G401.6 (cell line): ENCODE measurements at regions not wholly inside any gene's neighbourhood (a gene's known extent, or its start where the extent isn't known, plus 50 kb on each side); places are given as distances from the start of the nearest gene placed in this dataset.
"Not testable (repeated sequence)": the region's sequence is repeated elsewhere in the genome, so short reads cannot be mapped to it uniquely, and the experiment has no call there.

ENCODE experiments used
- FAIRE-seq: peaks from 2 replicates; lab custom pipeline; 2012; peaks lifted over from hg19 to GRCh38; lab: Jason Lieb, UNC

DNA sequence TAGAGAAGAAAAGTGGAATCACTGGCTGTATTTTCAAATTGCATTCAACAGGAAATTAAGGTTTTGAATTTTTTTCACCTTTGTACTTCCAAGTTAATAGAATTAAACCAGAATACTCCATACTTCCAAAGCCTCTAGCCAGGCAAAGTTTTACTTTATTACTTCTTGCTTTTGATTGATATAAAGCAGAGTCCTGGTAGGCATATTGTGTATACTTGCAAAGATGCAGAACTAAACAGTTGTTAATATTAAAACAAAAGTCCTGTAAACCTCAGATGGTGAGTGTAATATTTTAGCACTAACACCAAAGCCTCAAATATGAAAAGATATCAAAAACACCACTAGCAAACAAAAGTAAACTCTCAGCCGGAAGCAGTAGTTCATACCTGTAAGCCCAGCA, 107.2 kb upstream of the C2CD4B start:
- no peak for FAIRE-seq

DNA sequence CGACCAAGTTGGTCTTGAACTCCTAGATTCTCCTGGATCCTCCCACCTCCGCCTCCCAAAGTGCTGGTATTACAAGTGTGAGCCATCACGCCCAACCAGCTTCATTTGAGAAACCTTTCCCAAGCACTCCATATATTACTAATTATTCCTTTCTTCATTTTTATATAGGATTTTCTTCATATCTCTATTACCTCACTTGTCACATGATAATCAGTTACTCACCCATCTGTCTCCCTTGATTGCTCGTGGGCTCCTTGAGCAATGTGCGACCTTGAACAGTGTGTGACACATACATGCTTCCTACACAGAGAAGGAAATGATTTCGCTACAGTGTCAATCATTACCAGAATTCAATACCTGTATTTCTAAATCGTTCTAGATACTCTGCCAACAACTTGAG, 110.7 kb upstream of the C2CD4B start:
- FAIRE-seq = no peak

DNA sequence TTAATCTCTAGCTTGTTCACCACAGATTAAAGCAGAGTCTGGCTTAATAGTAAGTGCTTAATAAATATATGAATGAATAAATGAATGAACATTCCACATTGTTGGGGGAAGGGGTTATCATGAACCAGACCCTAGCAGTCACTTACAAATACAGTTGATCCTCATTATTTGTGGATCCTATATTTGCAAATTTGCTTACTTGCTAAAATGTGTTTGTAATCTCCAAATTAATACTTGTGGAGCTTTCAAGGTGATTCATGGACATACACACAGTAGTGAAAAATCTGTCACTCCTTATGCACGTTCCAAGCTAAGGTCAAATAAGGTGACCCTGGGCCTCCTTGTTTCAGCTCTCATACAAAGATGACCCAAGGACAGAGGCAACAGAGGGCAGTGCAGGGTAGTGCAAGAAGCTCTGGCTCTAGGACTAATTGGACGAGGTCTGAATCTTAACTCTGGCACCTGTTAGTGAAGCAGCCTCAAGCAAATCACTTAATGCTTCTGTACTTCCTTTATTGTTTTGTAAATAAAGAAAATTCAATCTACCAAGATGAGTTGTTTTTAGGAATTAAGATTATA, 112.8 kb upstream of the C2CD4B start:
- no peak for FAIRE-seq

DNA sequence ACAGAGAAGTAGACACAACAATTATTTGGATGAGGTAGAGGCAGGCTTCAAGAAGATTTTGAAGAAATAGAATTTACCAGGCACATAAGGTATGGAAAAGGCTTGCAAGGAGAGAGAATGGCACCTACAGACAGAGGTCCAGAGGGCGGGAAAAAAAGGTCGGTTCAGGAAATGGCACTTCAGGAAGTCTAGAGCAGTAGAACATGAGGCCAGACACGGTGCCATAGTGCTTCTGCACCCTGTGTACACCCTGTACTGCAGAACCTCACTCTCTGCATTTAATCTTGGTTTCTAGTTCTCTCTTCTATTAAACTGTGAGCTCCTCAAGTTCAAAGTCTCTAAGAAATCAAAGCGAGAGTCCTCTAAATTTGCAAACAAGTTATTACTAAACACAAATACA, 113.4 kb upstream of the C2CD4B start:
- FAIRE-seq = no peak

DNA sequence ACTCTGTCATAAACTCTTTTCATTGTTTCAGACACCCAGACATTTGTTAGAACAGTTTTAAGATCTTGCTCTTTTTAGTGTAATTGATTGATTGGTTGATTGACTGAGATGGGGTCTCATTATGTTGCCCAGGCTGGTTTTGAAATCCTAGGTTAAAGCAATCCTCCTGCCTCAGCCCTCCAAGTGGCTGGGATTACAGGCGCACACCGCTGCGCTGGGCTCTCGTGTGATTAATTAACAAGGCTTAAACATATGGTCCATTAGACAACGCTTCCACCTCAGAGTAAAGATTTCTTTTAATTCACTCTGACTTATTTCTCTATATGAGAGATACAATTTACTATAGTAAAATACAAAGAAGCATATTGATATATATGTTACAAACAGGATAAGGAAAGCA, 114.0 kb upstream of the C2CD4B start:
- no peak for FAIRE-seq

DNA sequence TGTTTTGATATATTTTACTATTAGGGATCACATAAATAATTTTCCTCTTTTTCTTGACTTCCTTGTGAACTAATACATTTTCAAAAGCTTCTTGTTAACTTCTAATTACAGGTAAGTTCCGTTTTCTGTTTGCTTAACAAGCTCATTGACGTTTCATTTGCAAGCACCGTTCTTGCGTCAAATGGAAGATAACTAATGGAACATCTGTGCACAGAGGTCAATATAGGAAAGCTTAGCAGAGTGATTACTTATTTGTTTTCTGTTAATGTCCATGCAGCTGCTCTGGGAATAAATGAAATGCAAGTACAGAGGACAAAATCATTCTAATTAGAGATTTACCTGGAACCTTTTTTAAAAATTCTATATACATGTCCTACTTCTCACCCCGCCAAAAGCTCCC, 115.5 kb upstream of the C2CD4B start:
- FAIRE-seq = no peak

DNA sequence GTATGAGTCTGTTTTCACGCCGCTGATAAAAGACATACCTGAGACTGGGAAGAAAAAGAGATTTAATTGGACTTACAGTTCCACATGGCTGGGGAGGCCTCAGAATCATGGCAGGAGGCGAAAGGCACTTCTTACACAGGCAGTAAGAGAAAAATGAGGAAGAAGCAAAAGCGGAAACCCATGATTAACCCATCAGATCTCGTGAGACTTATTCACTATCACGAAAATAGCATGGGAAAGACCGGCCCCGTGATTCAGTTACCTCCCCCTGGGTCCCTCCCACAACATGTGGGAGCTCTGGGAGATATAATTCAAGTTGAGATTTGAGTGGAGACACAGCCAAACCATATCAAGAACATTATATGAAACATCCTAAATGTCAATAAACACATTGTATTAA, 116.7 kb upstream of the C2CD4B start:
- not testable (repeated sequence) for FAIRE-seq

DNA sequence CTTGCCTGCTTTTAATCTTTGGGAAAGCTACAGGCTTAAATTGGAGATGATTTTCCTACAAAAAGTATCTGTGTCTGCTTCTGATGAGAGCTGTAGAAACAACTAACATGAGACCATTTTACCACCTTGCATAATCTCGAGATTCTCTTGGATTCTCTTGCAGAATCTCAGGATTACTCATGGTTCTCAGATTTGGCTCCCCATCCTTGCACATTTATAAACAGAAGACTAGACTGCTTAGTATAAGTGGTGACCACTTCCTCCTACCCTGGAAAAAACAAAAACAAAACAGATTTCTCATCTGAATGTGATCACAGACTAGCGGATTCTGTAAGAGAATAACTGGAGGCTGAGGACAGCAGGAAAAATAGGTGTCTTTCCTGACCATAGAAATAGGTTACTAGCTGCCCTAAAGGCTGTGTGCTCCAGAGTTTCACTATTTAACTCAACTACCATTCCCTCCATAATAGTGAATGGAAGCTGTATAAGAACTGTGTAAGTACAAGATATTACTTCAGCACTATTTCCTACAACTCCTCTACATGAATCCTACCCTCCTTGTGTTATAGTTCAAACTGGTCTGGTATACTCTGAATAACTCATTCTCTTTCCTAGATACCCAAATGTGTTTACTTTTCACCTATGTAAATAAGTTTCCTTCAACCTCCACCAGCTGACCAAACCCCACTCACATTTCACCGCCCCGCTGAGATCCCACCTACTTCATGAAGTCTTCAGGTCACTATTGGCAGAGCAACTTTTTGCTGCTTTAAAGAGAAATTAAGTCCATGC, 122.2 kb upstream of the C2CD4B start:
- FAIRE-seq = no peak

DNA sequence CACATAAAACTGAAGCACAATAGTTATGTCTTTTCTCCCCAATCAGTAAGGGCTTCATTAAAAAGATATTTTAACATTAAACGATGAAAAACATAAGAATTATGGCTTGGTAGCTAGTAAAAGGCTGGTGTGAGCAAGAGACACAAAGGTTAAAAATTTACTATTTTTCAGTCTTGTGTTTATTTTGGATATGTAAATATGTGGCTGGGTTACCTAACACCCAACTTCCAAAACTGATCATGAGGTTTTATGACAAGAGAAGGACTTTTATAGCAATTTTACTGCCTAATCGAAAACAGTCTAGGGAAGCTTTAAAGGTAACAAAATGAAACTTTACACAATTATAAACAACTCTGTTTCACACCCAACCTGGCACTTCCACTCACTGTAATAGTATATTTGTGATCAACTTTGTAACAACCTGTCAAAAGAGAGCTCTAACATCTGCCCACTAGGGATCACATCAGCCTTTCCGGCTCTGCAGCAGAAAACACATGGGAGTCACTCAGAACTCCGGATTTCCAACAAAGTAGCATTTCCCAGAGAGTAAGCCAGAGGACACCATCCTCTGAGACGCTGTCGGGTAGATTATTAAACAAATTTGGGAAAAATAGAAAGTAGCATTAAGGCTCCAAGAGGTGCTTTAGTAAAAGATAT, 123.4 kb upstream of the C2CD4B start:
- FAIRE-seq = no peak

DNA sequence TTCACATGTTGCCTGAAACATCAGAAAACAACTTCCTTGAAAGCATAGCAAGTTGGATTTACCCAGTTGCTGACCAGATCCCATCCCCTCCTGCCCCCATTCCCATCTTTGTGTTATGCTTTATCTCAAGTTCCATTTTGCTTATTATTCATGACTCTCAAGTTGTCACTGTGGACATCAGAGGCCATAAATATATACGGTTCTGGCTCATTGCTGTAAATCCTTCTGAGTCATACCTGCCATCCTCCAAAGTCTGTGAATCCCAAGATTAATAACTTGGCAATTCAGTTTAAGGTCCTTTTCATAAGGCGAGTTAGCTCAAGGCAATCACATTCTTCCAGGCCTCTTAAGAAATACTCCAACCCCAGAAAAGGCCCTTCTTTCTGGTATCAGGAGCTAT, 126.2 kb upstream of the C2CD4B start:
- FAIRE-seq = no peak

DNA sequence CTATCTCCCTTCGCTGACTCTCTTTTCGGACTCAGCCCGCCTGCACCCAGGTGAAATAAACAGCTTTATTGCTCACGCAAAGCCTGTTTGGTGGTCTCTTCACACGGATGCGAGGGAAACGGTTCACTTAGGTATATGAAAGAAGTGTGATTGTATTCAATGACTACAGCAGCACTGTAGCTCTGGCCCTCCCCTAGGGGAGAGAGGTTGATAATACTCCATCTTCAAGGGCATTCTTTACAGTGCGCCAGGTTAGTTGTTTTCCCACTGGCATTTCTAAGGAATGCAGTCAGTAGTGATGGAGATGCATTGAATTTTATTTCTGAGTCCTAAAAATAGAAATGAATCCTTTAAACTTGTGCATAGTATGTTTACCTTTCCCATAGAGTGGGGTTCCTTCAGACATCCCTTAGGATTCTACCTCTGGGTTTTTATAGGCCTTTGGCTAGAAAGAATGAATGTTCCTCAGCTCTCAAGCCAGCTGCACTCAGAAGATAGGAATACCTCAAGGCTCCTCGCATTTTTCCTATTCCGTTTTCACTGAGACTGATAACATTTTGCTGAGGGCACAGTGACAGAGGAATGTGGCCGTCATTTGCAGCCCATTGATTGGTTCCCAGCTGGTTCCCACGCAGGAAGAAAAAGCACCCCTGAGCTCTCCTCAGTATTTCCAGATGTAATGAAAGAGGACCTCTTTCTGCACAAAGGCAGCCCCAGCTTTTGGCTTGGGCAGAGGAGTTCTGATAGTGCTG, 131.8 kb upstream of the C2CD4B start:
- no peak for FAIRE-seq

DNA sequence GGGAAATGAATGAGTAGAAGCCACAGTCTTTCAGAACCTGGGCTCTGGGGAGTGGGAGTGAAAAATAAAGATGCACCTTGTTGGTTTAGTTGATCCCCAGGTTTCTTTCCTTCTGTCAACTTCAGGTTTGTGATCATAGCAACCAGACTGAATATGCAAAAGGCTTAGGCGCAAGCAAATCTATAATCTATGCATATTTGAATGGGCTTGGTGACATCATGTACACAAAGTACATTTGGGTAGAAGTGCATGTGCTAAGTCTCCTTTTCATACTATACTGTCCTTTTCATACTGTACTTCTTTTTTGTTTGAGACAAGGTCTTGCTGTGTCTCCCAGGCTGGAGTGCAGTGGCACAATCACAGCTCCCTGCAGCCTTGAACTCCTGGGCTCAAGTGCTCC, 132.4 kb upstream of the C2CD4B start:
- FAIRE-seq = no peak

DNA sequence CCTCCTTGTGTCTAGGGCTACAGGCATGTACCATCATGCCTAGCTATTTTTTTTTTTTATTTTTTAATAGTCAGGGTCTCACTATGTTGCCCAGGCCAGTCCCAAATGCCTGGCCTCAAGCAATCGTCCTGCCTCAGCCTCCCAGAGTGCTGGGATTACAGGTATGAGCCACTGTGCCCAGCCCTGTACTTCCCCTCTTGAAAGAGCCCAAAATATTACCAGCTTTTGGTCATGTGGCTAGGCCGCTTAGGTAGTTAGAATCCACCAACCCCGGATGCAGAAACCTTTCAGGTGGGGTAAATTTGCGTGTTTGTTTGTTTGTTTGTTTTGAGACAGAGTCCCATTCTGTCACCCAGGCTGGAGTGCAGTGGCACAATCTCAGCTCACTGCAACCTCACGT, 132.8 kb upstream of the C2CD4B start:
- FAIRE-seq = no peak

DNA sequence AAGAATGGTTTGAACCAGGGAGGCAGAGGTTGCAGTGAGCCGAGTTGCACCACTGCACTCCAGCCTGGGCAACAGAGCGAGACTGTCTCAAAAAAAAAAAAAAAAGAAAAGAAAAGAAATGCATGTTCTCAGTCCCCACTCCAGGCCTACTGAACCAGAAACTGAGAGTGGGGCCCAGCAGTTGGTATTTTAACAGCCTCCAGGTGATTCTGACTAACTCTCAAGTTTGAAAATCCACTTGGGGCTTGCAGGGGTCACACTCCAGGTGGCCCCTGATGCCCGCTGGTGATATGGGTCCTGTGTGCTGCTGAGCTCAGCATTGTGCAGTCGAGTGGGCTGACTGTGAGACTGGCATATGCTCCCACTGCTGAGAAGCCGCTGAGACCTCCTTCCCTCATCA, 133.7 kb upstream of the C2CD4B start:
- FAIRE-seq = no peak

DNA sequence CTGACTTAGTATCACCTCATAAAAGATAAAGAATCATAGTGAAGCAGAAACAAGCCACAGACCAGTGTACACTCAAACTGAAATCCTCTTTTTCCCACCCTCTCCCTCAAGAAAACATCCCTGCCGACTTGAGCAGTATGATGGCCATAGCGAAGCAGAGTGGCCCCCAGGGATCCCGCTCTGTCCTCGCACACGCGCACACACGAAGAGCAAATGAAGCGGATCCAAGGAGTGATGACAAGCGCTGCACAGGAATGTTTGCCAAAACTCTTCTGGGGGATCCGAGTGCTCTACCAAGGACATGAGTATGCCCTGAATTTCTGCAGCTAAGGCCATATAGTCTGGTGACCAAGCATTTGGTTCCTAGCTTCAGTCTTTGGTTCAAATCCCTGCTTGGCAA, 134.5 kb upstream of the C2CD4B start:
- no peak for FAIRE-seq

DNA sequence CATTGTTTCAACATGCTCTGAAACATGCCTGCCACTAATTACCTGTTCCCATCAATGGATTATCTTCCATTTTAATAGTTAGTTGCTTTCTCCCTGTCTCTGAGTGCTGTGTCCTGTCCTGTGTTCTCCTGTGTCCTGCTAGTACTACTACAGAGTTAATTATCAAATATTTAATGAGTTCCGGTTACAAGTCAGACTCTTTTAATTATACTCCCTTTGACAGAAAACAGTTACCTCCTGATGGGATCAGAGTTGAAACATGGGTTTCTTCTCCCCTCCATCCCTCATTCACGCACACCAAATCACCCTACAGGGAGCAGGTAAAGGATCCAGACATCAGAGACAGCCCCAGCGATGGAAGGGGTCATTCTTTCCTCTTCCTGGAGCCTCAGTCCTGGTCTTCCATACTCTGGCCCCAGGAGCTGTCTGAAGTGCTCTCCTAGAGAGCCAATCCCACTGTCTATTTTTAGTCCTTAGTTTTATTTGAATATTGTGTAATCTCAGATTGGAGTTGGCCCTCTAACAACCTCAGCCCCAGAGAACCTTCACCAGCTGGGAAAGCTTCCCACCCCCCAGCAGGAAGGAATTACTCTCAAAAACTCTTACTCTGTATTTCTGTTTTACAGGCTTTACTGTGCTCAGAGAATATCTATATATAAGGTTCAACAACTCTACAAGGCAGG, 137.0 kb upstream of the C2CD4B start:
- FAIRE-seq = no peak

DNA sequence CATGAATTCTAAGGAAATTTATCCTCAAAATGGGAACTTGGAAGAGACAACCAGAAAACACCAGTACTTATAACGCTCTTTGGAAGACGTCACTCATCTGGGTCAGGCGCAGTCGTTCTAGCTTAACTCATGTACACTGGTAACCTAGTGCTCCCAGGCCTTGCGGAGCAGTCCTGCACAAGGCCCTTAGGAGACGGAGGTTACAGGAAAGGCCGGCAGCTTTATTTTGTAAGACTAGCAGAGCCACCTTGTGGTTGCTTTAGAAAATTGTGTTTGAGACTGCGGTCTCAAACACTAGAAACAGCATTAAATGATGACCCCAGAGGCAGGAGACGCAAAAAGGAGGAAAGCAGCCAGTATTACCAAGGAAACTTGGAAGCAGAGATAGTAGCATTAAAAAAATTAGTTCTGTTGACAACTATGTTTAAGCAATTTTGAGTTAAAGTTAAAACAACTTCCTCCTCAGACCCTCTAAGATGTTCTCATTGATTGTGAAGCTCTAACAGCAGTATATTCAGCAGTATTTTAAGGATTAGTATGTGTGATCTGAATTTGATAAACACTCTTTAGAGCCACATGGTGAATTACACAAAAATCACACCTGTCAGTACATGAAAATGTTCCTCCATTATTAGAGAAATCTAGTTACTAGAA, 141.9 kb upstream of the C2CD4B start:
- peak; percentile 96 for FAIRE-seq

DNA sequence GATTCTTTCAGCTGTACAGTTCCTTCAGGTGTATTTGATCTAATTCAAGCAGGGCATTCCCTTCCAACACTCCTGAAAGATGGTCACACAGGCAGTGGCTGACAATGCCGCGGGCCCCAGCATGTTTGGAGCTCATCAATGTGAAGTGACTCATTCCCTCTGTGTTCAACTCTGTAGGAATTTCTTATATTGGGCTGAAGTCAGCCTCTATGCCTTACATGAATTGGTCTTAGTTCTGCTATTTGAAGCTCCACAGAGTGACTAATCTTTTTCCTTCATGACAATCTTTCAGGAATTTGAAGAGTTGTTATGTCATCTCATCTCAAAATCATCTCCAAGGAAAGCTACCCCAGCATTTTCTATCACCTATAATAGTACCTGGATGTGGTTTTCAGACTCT, 142.5 kb upstream of the C2CD4B start:
- FAIRE-seq = no peak

DNA sequence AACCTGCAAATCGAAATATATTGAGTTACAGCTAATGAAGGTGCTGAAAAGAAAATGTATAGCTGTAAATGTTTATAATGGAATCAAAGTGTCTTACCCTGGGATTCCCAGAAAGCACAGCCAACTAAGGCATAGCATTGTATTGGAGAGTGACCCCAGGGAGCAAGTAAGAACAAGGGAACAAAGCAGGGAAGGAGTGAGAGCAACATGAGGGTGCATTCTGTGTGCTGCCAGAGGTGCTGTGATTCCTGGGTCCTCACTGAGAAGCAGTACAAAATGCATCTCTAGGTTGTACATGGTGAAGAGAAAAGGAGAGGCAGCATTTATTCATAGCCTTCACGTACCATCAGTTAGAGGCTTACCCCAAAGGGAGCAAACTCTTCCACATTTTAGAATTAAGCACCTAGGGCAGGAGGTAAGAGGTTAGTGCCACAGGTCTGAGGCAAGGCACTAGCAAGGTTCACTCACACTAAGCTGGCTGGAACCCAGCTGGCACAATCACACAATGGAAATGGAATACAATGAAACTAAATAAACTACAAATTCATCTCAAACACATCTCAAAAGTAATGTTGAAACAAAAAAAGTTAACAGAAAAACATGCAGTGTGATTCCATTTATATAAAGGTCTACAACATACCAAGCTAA, 151.5 kb upstream of the C2CD4B start:
- FAIRE-seq = no peak

DNA sequence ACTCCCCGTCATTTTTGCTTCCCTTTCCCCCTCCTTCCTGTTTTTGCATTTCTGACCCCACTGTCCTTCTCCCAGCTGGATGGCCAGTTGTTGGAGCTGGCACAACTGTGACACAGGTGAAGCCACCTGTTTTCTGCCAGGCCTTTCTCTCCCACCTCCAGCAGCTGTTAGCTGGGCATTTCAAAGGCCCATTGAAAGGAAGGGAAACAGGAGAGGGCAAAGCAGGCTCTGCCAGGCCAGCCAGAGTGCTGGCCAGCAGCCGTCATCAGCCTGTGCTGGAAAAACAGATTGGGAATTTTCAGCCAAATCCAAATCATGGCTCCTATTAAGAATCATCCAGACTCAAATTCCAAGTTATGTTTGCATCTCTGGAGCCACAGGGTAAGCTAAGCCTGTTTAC, 155.2 kb upstream of the C2CD4B start:
- FAIRE-seq = no peak

DNA sequence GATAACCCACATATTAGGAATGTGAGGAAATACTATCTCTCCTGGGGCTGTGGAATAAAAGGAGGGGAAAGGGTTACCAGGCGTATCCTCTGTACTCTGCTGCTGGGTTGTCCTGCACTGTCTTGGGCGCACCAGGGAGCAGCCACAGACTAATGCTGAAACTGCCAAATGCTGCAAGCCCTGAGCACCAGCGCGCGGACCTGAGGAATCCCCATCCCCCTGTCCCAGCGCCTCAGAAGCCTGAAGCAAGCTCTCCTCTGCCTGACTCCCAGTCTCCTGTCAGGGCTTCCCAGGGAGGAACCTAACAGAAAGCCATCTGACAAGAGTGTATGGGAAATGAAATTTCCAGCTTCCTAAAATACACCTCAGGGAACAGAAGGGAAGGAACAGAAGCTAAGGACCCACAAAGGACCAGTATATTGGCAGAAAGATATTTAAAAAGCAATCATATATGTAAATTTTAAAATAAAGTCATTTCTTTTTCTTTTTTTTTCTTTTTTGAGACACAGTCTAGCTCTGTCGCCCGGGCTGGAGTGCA, 158.3 kb upstream of the C2CD4B start:
- FAIRE-seq = no peak
